WERI-Rb-1 (cell line): ENCODE measurements at regions not wholly inside any gene's neighbourhood (a gene's known extent, or its start where the extent isn't known, plus 50 kb on each side); places are given as distances from the start of the nearest gene placed in this dataset.

Experiments used
- DNase-seq: peaks from one replicate; pipeline ENCODE4 v3.0.0-alpha.2; 2020
- H3K27ac ChIP-seq: fragments of 250-450 bp; sonication (Bioruptor Pico); 2 replicates; pipeline ENCODE4 v1.5.1; 2020; ENCODE audit warnings: mild to moderate bottlenecking, moderate library complexity
- H3K27me3 ChIP-seq: fragments of 250-450 bp; sonication (Bioruptor Pico); 2 replicates; pipeline ENCODE4 v1.5.1; 2021; ENCODE audit warnings: mild to moderate bottlenecking, low read depth, moderate library complexity; ENCODE audit not compliant: insufficient read depth, severe bottlenecking
- H3K36me3 ChIP-seq: fragments of 250-450 bp; sonication (Bioruptor Pico); 2 replicates; pipeline ENCODE4 v1.5.1; 2020; ENCODE audit warnings: mild to moderate bottlenecking, moderate library complexity
- H3K4me3 ChIP-seq: 2 replicates; pipeline ENCODE4 v1.5.1; 2011; ENCODE audit warnings: low read depth, mild to moderate bottlenecking, control low read depth, low read length
- H3K9me3 ChIP-seq: fragments of 250-450 bp; sonication (Bioruptor Pico); 2 replicates; pipeline ENCODE4 v1.5.1; 2021; ENCODE audit warnings: mild to moderate bottlenecking, moderate library complexity; ENCODE audit not compliant: severe bottlenecking
- TF ChIP-seq, protein P1 (sequence below): IDR thresholded peaks from 2 replicates; pipeline ENCODE4 v1.5.1; 2011; ENCODE audit warnings: low read depth, mild to moderate bottlenecking, control low read depth, inconsistent platforms, low read length

DNA sequence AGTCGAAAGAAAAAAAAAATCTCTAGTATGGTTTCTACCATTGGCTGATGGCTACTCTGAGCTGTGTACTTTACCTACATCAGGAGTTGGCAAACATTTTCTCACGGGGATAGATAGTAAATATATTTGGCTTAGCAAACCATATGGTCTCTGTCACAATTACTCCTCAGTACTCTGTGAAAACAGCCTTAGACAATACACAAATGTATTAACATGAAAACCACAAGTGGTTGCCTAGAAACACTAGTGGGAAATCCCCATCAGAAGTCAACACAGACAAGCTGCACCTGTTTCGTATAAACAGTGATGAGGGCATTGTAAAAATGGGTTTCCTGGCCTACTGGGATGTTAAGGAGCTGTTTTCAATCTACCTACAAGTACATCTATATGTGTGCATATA is 84.6 kb upstream of the NAV3 start:
- TF ChIP-seq, protein P1, sequence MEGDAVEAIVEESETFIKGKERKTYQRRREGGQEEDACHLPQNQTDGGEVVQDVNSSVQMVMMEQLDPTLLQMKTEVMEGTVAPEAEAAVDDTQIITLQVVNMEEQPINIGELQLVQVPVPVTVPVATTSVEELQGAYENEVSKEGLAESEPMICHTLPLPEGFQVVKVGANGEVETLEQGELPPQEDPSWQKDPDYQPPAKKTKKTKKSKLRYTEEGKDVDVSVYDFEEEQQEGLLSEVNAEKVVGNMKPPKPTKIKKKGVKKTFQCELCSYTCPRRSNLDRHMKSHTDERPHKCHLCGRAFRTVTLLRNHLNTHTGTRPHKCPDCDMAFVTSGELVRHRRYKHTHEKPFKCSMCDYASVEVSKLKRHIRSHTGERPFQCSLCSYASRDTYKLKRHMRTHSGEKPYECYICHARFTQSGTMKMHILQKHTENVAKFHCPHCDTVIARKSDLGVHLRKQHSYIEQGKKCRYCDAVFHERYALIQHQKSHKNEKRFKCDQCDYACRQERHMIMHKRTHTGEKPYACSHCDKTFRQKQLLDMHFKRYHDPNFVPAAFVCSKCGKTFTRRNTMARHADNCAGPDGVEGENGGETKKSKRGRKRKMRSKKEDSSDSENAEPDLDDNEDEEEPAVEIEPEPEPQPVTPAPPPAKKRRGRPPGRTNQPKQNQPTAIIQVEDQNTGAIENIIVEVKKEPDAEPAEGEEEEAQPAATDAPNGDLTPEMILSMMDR = no peak
- no peaks in the 10 kb centered on the region for H3K9me3 ChIP-seq
- no peak overlapping the region for H3K4me3 ChIP-seq
- H3K27me3 ChIP-seq = no peaks in the 10 kb centered on the region
- no peaks in the 10 kb centered on the region for H3K36me3 ChIP-seq
- H3K27ac ChIP-seq = no peak overlapping the region
- peak; percentile 18 for DNase-seq

DNA sequence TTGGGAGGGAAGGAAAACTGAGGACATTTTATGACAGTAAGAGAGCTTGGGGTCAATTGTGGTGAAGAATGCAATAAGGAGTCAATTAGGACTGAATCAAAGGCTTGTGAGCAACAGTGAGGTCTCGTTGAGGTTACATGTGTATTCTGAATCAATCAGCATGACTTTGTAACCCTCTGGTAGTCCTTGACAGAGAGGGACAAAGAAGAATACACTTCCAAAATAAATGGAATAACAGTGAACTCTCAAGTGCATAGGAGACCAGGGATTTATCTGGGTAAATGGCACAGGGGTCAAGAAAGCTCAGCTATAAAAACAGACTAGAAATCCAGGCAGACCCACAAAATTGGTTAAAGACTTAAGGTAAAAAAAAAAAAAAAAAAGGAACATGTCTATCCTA is 85.1 kb upstream of the NAV3 start:
- Histone ChIP-seq H3K4me3 (no peak overlapping the region), H3K9me3 (no peaks in the 10 kb centered on the region), H3K36me3 (no peaks in the 10 kb centered on the region), H3K27ac (no peak overlapping the region), H3K27me3 (no peaks in the 10 kb centered on the region)
- TF ChIP-seq, protein P1 = no peak
- no peak for DNase-seq

DNA sequence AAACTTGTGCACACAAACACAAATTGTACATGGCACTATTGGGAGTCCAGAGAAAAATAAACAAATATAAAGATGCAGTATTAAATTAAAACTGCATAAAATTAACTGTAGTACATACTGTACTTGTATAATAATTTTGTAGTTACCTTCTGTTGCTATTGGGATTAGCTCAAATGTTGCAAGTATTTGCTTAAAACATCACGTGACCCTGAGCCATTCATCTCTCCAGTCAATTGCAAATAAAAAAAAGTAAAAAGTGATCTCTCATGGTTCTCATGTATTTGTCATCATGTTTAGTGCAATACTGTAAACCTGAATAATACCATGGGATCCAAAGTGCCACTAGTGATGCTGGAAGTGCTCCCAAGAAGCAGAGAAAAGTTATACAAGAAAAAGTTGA is 88.1 kb upstream of the NAV3 start:
- Histone ChIP-seq H3K27me3 (no peaks in the 10 kb centered on the region), H3K4me3 (no peak overlapping the region), H3K27ac (no peak overlapping the region), H3K36me3 (no peaks in the 10 kb centered on the region), H3K9me3 (no peaks in the 10 kb centered on the region)
- DNase-seq = no peak
- TF ChIP-seq, protein P1 = no peak

DNA sequence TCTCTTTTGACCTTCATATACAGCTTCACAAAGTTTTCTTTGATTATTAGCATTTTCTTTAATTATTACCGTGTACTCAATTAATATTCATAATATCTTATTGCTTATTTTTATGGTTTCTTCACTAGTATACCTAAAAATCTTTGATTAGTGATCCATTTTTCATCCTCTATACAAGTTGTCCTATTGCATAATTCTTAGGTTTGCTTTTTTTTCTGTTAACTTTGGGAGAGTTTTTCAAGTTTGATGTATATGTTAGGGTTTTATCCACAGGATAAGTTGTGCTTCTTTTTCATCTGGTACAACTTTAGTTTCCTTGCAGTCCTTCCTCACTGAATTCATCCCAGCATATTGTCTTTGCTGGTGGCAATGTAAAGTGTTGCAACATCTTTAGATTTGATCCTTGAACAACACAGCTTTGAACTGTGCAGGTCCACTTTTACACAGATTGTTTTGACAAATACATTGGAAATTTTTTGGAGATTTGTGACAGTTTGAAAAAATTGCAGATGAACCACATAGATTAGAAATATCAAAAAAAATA is 88.6 kb upstream of the NAV3 start:
- no peaks in the 10 kb centered on the region for H3K27me3 ChIP-seq
- no peaks in the 10 kb centered on the region for H3K9me3 ChIP-seq
- DNase-seq = no peak
- no peak overlapping the region for H3K27ac ChIP-seq
- no peak overlapping the region for H3K4me3 ChIP-seq
- H3K36me3 ChIP-seq = no peaks in the 10 kb centered on the region
- TF ChIP-seq, protein P1 = no peak

DNA sequence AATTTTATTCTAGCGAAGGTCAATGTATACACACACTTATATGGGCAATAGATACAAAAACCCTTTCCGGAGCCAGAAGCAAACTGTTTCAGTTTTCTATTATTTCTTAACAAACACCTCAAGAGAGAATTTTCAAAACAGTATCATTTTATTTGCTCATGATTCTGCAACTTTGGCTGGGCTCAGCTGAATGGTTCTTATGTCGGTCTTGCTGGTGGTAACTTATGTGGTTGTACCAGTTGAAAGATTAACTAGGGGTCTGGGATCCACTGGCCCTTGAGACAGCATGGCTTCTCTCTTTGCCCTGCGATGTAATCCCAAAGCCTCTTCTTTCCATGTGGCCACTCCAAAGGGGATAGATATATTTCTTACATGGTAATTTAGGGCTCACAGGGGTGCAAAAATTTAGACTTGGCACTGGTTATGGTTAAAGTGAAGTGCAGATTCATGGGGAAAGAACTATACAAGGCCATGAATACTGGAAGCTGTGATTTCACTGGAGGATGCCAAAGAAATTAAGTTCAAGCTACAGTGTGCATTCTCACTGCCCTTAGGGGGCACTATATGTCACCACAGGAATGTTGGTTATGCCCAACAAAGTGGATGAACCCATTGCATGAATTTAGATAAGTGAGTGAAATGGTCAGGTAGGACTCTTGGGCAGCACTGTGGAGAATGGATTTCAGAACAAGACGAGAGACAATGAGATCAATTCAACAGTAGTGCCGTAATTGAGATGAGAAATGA is 94.3 kb upstream of the NAV3 start:
- peaks cover 2% of the 10 kb centered on the region for H3K9me3 ChIP-seq
- DNase-seq = no peak
- no peaks in the 10 kb centered on the region for H3K27me3 ChIP-seq
- no peak overlapping the region for H3K4me3 ChIP-seq
- H3K36me3 ChIP-seq = no peaks in the 10 kb centered on the region
- TF ChIP-seq, protein P1 = no peak
- no peak overlapping the region for H3K27ac ChIP-seq
